ENCODE measurements at regions not wholly inside any gene's neighbourhood (a gene's known extent, or its start where the extent isn't known, plus 50 kb on each side); places are given as distances from the start of the nearest gene placed in this dataset.
"Not testable (repeated sequence)": the region's sequence is repeated elsewhere in the genome, so short reads cannot be mapped to it uniquely, and the experiment has no call there.

DNA sequence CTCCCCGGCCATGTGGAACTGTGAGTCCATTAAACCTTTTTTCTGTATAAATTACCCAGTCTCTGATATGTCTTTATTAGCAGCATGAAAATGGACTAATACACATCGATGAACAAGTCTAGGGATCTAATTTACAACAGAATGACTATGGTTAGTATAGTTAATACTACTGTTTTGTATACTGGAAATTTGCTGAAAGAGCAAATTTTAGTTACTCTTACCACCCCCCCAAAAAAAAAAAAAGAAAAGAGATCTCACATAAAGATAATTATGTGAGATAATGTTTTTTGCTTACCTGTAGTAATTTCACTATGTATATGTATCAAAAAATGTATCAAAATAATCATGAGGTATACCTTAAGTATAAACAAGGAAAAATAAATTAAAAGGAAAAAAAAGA is 199.5 kb upstream of the GRM3 start:
- DNase-seq (ENCODE audit: low spot score, unreplicated experiment) = no peak
- no peak overlapping the region for H3K4me3 Mint-ChIP-seq (ENCODE audit: low read depth)
- TF ChIP-seq, protein P1, sequence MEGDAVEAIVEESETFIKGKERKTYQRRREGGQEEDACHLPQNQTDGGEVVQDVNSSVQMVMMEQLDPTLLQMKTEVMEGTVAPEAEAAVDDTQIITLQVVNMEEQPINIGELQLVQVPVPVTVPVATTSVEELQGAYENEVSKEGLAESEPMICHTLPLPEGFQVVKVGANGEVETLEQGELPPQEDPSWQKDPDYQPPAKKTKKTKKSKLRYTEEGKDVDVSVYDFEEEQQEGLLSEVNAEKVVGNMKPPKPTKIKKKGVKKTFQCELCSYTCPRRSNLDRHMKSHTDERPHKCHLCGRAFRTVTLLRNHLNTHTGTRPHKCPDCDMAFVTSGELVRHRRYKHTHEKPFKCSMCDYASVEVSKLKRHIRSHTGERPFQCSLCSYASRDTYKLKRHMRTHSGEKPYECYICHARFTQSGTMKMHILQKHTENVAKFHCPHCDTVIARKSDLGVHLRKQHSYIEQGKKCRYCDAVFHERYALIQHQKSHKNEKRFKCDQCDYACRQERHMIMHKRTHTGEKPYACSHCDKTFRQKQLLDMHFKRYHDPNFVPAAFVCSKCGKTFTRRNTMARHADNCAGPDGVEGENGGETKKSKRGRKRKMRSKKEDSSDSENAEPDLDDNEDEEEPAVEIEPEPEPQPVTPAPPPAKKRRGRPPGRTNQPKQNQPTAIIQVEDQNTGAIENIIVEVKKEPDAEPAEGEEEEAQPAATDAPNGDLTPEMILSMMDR (IDR thresholded peaks at IDR 0.05; ENCODE audit: unreplicated experiment) = no peak
- no peaks in the 10 kb centered on the region for H3K36me3 Mint-ChIP-seq (ENCODE audit: insufficient read depth)
- H3K9me3 Mint-ChIP-seq (ENCODE audit: low read depth) = peaks cover 2% of the 10 kb centered on the region
- H3K27me3 Mint-ChIP-seq = no peaks in the 10 kb centered on the region
- H3K27ac Mint-ChIP-seq = no peak overlapping the region
- no peaks in the 10 kb centered on the region for H3K4me1 Mint-ChIP-seq (ENCODE audit: low read depth)

DNA sequence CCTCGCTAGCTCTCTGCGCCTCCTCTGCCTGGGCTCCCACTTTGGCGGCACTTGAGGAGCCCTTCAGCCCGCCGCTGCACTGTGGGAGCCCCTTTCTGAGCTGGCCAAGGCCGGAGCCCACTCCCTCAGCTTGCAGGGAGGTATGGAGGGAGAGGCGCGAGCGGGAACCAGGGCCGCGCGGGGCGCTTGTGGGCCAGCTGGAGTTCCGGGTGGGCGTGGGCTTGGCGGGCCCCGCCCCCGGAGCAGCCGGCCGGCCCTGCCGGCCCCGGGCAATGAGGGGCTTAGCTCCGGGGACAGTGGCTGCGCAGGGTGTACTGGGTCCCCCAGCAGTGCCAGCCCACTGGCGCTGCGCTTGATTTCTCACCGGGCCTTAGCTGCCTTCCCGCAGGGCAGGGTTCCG is 203.3 kb upstream of the GRM3 start:
- H3K4me3 Mint-ChIP-seq (ENCODE audit: low read depth); H3K4me1 Mint-ChIP-seq (ENCODE audit: low read depth); H3K27ac Mint-ChIP-seq; H3K9me3 Mint-ChIP-seq (ENCODE audit: low read depth); H3K36me3 Mint-ChIP-seq (ENCODE audit: insufficient read depth); H3K27me3 Mint-ChIP-seq; DNase-seq (ENCODE audit: low spot score, unreplicated experiment): not testable (repeated sequence)

- H3K4me3 Mint-ChIP-seq (ENCODE audit: low read depth) = no peak overlapping the region
- TF ChIP-seq, protein P1 (IDR thresholded peaks at IDR 0.05; ENCODE audit: unreplicated experiment) = no peak
- H3K9me3 Mint-ChIP-seq (ENCODE audit: low read depth) = no peaks in the 10 kb centered on the region
- DNase-seq (ENCODE audit: low spot score, unreplicated experiment) = no peak
- no peaks in the 10 kb centered on the region for H3K4me1 Mint-ChIP-seq (ENCODE audit: low read depth)
- H3K27ac Mint-ChIP-seq = no peak overlapping the region
- H3K27me3 Mint-ChIP-seq = no peaks in the 10 kb centered on the region
- H3K36me3 Mint-ChIP-seq (ENCODE audit: insufficient read depth) = no peaks in the 10 kb centered on the region
Measured at GRCh38 chr7:86437951-86438450, 205.7 kb upstream of the GRM3 start.

- TF ChIP-seq, protein P1 (IDR thresholded peaks at IDR 0.05; ENCODE audit: unreplicated experiment) = no peak
- H3K9me3 Mint-ChIP-seq (ENCODE audit: low read depth) = no peaks in the 10 kb centered on the region
- no peak overlapping the region for H3K27ac Mint-ChIP-seq
- no peak for DNase-seq (ENCODE audit: low spot score, unreplicated experiment)
- no peaks in the 10 kb centered on the region for H3K36me3 Mint-ChIP-seq (ENCODE audit: insufficient read depth)
- no peaks in the 10 kb centered on the region for H3K27me3 Mint-ChIP-seq
- H3K4me1 Mint-ChIP-seq (ENCODE audit: low read depth) = no peaks in the 10 kb centered on the region
- no peak overlapping the region for H3K4me3 Mint-ChIP-seq (ENCODE audit: low read depth)
Measured at GRCh38 chr7:86431761-86432160, 211.9 kb upstream of the GRM3 start.

- H3K9me3 Mint-ChIP-seq (ENCODE audit: low read depth) = no peaks in the 10 kb centered on the region
- DNase-seq (ENCODE audit: low spot score, unreplicated experiment) = no peak
- TF ChIP-seq, protein P1 (IDR thresholded peaks at IDR 0.05; ENCODE audit: unreplicated experiment) = no peak
- H3K4me3 Mint-ChIP-seq (ENCODE audit: low read depth) = no peak overlapping the region
- H3K27me3 Mint-ChIP-seq = no peaks in the 10 kb centered on the region
- no peak overlapping the region for H3K27ac Mint-ChIP-seq
- no peaks in the 10 kb centered on the region for H3K4me1 Mint-ChIP-seq (ENCODE audit: low read depth)
- no peaks in the 10 kb centered on the region for H3K36me3 Mint-ChIP-seq (ENCODE audit: insufficient read depth)
Measured at GRCh38 chr7:86411814-86412213, 231.9 kb upstream of the GRM3 start.

- no peaks in the 10 kb centered on the region for H3K36me3 Mint-ChIP-seq (ENCODE audit: insufficient read depth)
- no peaks in the 10 kb centered on the region for H3K27me3 Mint-ChIP-seq
- DNase-seq (ENCODE audit: low spot score, unreplicated experiment) = no peak
- H3K4me3 Mint-ChIP-seq (ENCODE audit: low read depth) = no peak overlapping the region
- no peaks in the 10 kb centered on the region for H3K4me1 Mint-ChIP-seq (ENCODE audit: low read depth)
- H3K27ac Mint-ChIP-seq = no peak overlapping the region
- no peaks in the 10 kb centered on the region for H3K9me3 Mint-ChIP-seq (ENCODE audit: low read depth)
- TF ChIP-seq, protein P1 (IDR thresholded peaks at IDR 0.05; ENCODE audit: unreplicated experiment) = no peak
Measured at GRCh38 chr7:86407291-86407690, 236.4 kb upstream of the GRM3 start.
